ENCODE measurements at regions not wholly inside any gene's neighbourhood (a gene's known extent, or its start where the extent isn't known, plus 50 kb on each side); places are given as distances from the start of the nearest gene placed in this dataset.

DNA sequence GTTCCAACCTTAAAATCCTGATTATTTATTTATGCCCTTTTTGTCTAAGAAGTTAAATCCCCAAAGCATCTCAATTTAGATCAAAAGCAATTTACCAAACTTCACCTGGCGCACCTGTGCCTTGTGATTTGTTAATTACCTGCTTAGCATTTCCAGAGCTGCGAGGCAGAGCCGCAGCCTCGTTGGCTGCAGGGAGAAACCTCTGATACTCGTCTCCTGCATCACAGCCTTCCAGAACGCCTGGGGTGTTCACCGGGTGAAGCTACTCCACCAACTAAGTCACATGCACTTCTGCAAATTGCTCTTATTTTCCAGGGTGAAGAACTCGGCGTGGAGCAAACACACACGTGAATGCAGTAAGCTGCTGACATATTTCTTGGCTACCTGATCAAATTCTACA lies 198.1 kb upstream of the RNF32 start:
- Histone ChIP-seq H3K4me3 (no peak overlapping the region), H3K36me3 (no peaks in the 10 kb centered on the region), H4K20me1 (no peaks in the 10 kb centered on the region), H3K9ac (no peak overlapping the region), H3K4me1 (no peaks in the 10 kb centered on the region), H3K9me3 (replicated peaks in 1 of 11) (no peaks in the 10 kb centered on the region), H3K27ac (no peak overlapping the region), H3K27me3 (no peaks in the 10 kb centered on the region), H3K4me2 (no peak overlapping the region)
- no peak for TF ChIP-seq Cebpa-rat (IDR thresholded peaks at IDR 0.05)

DNA sequence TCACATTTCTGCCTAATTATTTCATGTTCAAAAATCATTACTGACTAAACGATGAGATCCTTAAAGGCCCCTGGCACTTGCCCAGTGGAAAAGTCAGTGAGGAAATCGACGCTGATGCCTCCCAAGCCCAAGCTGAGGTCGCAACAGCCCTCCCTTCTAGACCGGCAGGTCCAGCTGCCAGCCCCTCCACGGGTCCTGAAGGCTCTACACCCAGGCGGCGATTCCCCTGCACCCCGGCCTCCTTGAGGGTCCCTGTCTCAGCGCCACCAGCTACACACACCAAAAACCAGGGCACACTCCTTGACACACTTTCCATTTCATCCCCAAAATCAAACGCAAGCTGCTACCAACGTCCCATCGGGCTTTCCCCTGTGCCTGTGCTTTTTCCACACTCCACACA lies 200.1 kb upstream of the RNF32 start:
- Histone ChIP-seq H3K4me1 (no peaks in the 10 kb centered on the region), H3K27ac (no peak overlapping the region), H3K4me2 (no peak overlapping the region), H3K9ac (no peak overlapping the region), H3K36me3 (no peaks in the 10 kb centered on the region), H4K20me1 (no peaks in the 10 kb centered on the region), H3K9me3 (replicated peaks in 1 of 11) (no peaks in the 10 kb centered on the region), H3K4me3 (no peak overlapping the region), H3K27me3 (no peaks in the 10 kb centered on the region)
- no peak for TF ChIP-seq Cebpa-rat (IDR thresholded peaks at IDR 0.05)

DNA sequence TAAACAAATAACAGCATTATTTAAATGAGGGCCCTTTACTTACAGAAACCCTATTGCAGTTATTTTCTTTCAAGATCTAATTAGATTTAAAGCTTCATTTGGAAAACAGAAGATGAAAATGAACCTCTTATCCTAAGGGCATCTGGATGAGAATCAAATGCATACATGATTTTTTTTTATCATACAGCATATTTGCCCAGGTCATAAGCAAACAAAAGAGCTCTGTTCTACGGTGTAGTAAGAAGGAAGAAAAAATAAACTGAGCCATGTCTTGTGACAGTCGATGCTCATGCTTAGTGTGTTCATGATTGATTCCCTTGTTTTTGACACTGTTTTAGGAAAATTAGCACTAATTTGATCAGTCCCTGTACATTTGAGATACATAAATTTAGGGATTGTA lies 202.6 kb upstream of the RNF32 start:
- no peaks in the 10 kb centered on the region for H3K36me3 ChIP-seq
- no peaks in the 10 kb centered on the region for H3K4me1 ChIP-seq
- no peaks in the 10 kb centered on the region for H4K20me1 ChIP-seq
- no peaks in the 10 kb centered on the region for H3K27me3 ChIP-seq
- H3K9ac ChIP-seq: no peak overlapping the region
- H3K9me3 ChIP-seq (replicated peaks in 1 of 11): no peaks in the 10 kb centered on the region
- H3K27ac ChIP-seq: no peak overlapping the region
- H3K4me3 ChIP-seq: no peak overlapping the region
- no peak for TF ChIP-seq Cebpa-rat (IDR thresholded peaks at IDR 0.05)
- no peak overlapping the region for H3K4me2 ChIP-seq

DNA sequence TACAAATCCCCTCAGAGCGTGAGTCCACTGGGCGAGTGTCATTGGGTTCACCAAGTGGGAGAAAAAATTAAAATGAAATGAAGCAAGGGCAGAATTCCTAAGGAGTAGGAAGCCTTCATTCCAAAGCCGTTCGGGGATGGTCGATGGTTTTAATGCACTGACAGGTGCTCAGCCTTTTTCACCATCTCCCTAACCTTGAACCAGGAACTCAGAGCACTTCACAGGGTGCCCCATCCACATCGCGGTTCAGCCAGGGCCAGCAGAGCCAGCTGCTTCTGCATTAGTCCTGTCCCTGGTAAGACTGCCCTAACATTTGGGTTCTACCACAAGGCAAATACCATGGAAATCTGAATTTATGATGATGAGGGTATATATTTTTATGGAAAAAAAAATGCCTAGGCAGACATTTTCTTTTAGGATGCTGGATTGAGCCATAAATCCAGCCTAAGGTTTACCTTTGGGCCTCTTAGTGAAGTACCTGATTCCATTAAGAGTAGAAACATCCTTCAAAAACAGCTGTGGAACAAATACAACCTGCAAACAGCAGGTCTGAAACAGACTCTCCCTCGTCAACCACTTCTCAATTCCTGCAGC lies 203.5 kb upstream of the RNF32 start:
- Histone ChIP-seq H4K20me1 (no peaks in the 10 kb centered on the region), H3K27ac (no peak overlapping the region), H3K9me3 (replicated peaks in 1 of 11) (no peaks in the 10 kb centered on the region), H3K4me2 (no peak overlapping the region), H3K9ac (no peak overlapping the region), H3K4me3 (no peak overlapping the region), H3K27me3 (no peaks in the 10 kb centered on the region), H3K36me3 (no peaks in the 10 kb centered on the region), H3K4me1 (no peaks in the 10 kb centered on the region)
- TF ChIP-seq Cebpa-rat (IDR thresholded peaks at IDR 0.05): no peak

DNA sequence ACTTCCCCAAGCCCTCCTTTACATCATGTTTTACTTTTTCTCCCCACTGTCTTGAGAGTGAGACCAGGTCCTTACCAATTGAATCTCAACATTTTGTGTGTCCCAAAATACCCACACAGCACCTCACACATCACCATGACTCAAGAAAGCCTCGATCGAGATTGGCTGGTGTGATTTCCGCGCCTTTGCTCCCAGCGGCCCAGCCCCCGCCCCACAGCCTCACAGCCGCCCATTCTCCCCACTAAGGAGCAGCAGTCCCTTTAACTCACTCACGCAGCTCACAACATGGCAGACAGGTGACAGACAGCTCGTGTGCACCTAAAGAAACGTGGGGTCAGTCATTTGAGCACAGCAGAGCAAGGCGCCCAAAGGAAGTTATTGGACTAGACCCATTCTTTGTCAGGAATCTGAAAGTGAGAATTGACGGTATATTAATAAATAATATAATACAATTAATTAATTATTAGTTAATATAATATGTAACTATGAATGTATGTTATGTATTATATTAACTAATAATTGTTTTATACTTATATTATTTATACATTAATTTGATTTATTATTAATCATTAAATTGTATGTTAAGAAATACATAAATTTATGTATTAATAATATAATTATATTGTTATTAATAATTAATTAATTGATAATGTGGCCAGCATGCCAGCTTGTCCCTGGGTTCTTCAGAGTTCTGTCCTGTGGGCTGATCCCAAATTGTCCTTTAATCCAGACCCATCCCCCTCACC lies 204.9 kb upstream of the RNF32 start:
- no peaks in the 10 kb centered on the region for H3K36me3 ChIP-seq
- no peak for TF ChIP-seq Cebpa-rat (IDR thresholded peaks at IDR 0.05)
- no peaks in the 10 kb centered on the region for H4K20me1 ChIP-seq
- no peaks in the 10 kb centered on the region for H3K9me3 ChIP-seq (replicated peaks in 1 of 11)
- no peak overlapping the region for H3K4me3 ChIP-seq
- H3K9ac ChIP-seq: no peak overlapping the region
- no peaks in the 10 kb centered on the region for H3K27me3 ChIP-seq
- H3K4me2 ChIP-seq: no peak overlapping the region
- no peak overlapping the region for H3K27ac ChIP-seq
- no peaks in the 10 kb centered on the region for H3K4me1 ChIP-seq

DNA sequence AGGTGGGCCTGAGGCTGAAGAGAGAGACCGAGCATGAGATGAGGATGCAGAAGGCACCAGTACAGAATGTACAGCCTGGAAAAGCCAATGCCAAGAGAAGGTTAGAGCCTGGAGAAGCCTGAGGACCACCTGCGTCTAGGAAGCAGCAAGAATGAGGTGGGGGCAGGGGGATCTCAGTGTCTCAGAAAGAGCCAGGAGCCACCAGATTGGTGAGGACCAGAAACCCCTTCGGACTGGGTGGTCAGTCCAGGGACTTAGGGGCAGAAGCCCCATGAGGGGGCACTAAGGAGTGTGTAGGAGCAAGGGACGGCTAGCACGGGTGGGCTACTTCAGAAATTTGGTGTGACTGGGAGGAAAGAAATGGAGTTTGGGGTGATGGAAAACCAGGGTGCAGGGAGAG lies 205.9 kb upstream of the RNF32 start:
- Histone ChIP-seq H3K9me3 (replicated peaks in 1 of 11) (no peaks in the 10 kb centered on the region), H3K4me1 (no peaks in the 10 kb centered on the region), H3K27ac (no peak overlapping the region), H4K20me1 (no peaks in the 10 kb centered on the region), H3K4me3 (no peak overlapping the region), H3K36me3 (no peaks in the 10 kb centered on the region), H3K9ac (no peak overlapping the region), H3K4me2 (no peak overlapping the region), H3K27me3 (no peaks in the 10 kb centered on the region)
- TF ChIP-seq Cebpa-rat (IDR thresholded peaks at IDR 0.05): no peak

DNA sequence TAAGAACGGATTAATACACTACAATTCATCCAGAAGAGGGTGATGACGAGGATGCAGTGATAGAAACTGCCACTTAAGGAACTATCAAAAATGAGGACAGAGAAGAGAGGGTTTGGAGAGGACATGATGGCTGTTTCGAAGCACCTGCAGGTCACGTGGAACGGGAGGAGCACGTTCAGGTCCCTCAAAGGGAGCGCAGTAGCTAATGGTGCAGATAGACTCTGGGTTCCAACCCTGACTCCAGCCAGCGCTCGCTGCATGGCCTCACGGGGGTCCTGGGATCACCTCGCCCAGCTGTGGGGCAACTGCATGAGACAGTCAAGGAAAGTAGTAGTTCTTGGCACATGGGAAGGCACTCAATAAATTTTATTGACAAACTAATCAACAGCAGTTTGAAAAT lies 208.6 kb upstream of the RNF32 start:
- Histone ChIP-seq H3K9ac (no peak overlapping the region), H3K27me3 (no peaks in the 10 kb centered on the region), H3K4me2 (no peak overlapping the region), H3K4me3 (no peak overlapping the region), H4K20me1 (no peaks in the 10 kb centered on the region), H3K4me1 (no peaks in the 10 kb centered on the region), H3K9me3 (replicated peaks in 1 of 11) (no peaks in the 10 kb centered on the region), H3K36me3 (no peaks in the 10 kb centered on the region), H3K27ac (no peak overlapping the region)
- no peak for TF ChIP-seq Cebpa-rat (IDR thresholded peaks at IDR 0.05)

DNA sequence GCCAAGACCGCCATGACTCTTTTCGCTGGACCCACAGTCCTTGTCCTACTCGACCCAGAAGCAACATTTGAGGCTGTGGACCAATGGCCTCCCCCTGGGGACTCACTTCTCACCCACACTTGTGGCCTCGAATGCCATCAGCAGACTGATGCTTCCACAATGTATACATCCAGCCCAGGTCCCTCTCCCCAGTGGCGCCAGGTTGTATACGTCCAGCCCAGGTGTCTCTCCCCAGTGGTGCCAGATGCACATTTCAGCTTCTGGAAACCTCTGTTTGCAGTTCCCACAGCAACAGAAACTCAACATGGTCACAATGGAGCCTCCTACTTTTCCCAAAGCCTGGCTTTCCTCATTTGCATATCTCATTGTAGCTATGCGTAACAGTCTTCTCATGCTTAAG lies 210.5 kb upstream of the RNF32 start:
- no peak for TF ChIP-seq Cebpa-rat (IDR thresholded peaks at IDR 0.05)
- Histone ChIP-seq H3K4me3 (no peak overlapping the region), H4K20me1 (no peaks in the 10 kb centered on the region), H3K4me2 (no peak overlapping the region), H3K27ac (no peak overlapping the region), H3K9me3 (replicated peaks in 1 of 11) (no peaks in the 10 kb centered on the region), H3K9ac (no peak overlapping the region), H3K36me3 (no peaks in the 10 kb centered on the region), H3K27me3 (no peaks in the 10 kb centered on the region), H3K4me1 (no peaks in the 10 kb centered on the region)

DNA sequence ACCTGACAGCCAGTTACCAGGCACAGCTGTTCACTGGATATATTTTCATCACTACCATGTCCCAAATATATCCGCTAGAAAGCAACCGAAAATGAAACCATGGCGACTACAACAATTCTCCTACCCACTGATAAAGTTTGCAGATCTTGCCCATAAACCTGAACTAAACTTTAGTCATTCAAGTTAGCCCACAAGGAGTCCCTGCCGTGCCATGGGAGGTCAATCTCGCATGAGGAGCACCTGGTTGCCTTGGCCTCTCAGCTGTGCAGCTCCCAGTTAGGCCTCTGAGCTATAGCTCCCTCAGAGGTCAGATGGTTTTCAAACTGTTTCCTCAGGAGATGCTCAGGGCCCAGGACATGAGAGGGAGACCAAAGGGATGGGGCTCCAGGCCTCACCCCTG lies 211.1 kb upstream of the RNF32 start:
- Histone ChIP-seq H3K27me3 (no peaks in the 10 kb centered on the region), H3K27ac (no peak overlapping the region), H3K9me3 (replicated peaks in 1 of 11) (no peaks in the 10 kb centered on the region), H3K9ac (no peak overlapping the region), H3K4me1 (no peaks in the 10 kb centered on the region), H3K36me3 (no peaks in the 10 kb centered on the region), H4K20me1 (no peaks in the 10 kb centered on the region), H3K4me3 (no peak overlapping the region), H3K4me2 (no peak overlapping the region)
- TF ChIP-seq Cebpa-rat (IDR thresholded peaks at IDR 0.05): no peak

DNA sequence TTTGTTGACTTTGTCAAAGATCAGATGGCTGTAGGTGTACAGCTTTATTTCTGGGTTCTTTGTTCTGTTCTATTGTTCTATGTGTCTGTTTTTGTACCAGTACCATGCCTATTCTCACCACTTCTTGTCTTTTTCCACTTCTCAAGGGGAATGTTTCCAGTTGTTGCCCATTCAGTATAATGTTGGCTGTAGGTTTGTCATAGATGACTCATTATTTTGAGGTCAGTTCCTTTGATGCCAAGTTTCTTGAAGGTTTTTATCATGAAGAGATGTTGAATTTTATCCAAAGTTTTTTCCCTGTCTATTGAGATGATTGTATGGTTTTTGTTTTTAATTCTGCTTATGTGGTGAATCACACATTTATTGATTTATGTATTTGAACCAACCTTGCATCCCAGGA lies 216.7 kb upstream of the RNF32 start:
- no peak for TF ChIP-seq Cebpa-rat (IDR thresholded peaks at IDR 0.05)
- H3K9ac ChIP-seq: no peak overlapping the region

More for the DNA sequence above, 216.7 kb upstream of the RNF32 start:
- Histone ChIP-seq H3K4me3 (no peak overlapping the region), H4K20me1 (no peaks in the 10 kb centered on the region), H3K27ac (no peak overlapping the region), H3K27me3 (no peaks in the 10 kb centered on the region), H3K4me1 (peaks cover 0 to 5% (median 0%) of the 10 kb centered on the region in 10 experiments; a peak in 1 of 20 replicates), H3K36me3 (no peaks in the 10 kb centered on the region), H3K4me2 (no peak overlapping the region), H3K9me3 (replicated peaks in 1 of 11) (peaks cover 0 to 21% (median 4%) of the 10 kb centered on the region in 11 experiments; a peak in 9 of 22 replicates)

Measured in BLaER1 treated with 17β-estradiol and CSF1 and Interleukin-3, amounts not matched to agents 10 nM and 100 nM (cell line).